ENCODE measurements at regions not wholly inside any gene's neighbourhood (a gene's known extent, or its start where the extent isn't known, plus 50 kb on each side); places are given as distances from the start of the nearest gene placed in this dataset.

GRCh38 chr4:34880246-34880645 is 1364.1 kb downstream of the ARAP2 start:
- no peak for TF ChIP-seq ESRRG (CRISPR knock-in tag; IDR thresholded peaks at IDR 0.05)
- no peak for TF ChIP-seq CREB5 (CRISPR knock-in tag; IDR thresholded peaks at IDR 0.05; ENCODE audit: low read depth)
- no peak for TF ChIP-seq BACH2 (CRISPR knock-in tag; IDR thresholded peaks at IDR 0.05; ENCODE audit: borderline replicate concordance)
- no peak for TF ChIP-seq RARB (CRISPR knock-in tag; IDR thresholded peaks at IDR 0.05)
- TF ChIP-seq ZC3H10 (CRISPR knock-in tag; IDR thresholded peaks at IDR 0.05), result no peak
- no peak for TF ChIP-seq GLIS3 (CRISPR knock-in tag; IDR thresholded peaks at IDR 0.05)
- no peak for TF ChIP-seq ARNTL (CRISPR knock-in tag; IDR thresholded peaks at IDR 0.05; ENCODE audit: borderline replicate concordance, low read depth)
- ATAC-seq, result no peak

GRCh38 chr4:34891892-34892291 is 1352.4 kb downstream of the ARAP2 start:
- TF ChIP-seq ZFP30 (CRISPR knock-in tag; IDR thresholded peaks at IDR 0.05), result no peak
- ATAC-seq, result no peak

GRCh38 chr4:34893382-34893781 is 1350.9 kb downstream of the ARAP2 start:
- TF ChIP-seq PATZ1 (CRISPR knock-in tag; IDR thresholded peaks at IDR 0.05; ENCODE audit: borderline replicate concordance) (no peak), ZFP3 (CRISPR knock-in tag; IDR thresholded peaks at IDR 0.05) (no peak), ISL1 (CRISPR knock-in tag; IDR thresholded peaks at IDR 0.05) (no peak), ARNTL (CRISPR knock-in tag; IDR thresholded peaks at IDR 0.05; ENCODE audit: borderline replicate concordance, low read depth) (no peak)
- no peak for ATAC-seq

- no peak for TF ChIP-seq POU6F1 (CRISPR knock-in tag; IDR thresholded peaks at IDR 0.05; ENCODE audit: borderline replicate concordance, low read depth)
- no peak for TF ChIP-seq PATZ1 (CRISPR knock-in tag; IDR thresholded peaks at IDR 0.05; ENCODE audit: borderline replicate concordance)
- TF ChIP-seq ZC3H10 (CRISPR knock-in tag; IDR thresholded peaks at IDR 0.05), result no peak
- no peak for TF ChIP-seq CREB5 (CRISPR knock-in tag; IDR thresholded peaks at IDR 0.05; ENCODE audit: low read depth)
- TF ChIP-seq ESRRG (CRISPR knock-in tag; IDR thresholded peaks at IDR 0.05), result no peak
- no peak for TF ChIP-seq ZFP3 (CRISPR knock-in tag; IDR thresholded peaks at IDR 0.05)
- ATAC-seq, result no peak
These were observed 1324.3 kb downstream of the ARAP2 start for GRCh38 chr4:34920032-34920431.

- no peak for ATAC-seq
- TF ChIP-seq ZNF8 (CRISPR knock-in tag; IDR thresholded peaks at IDR 0.05) (no peak), ZFP30 (CRISPR knock-in tag; IDR thresholded peaks at IDR 0.05) (no peak), PATZ1 (CRISPR knock-in tag; IDR thresholded peaks at IDR 0.05; ENCODE audit: borderline replicate concordance) (no peak), ISL1 (CRISPR knock-in tag; IDR thresholded peaks at IDR 0.05) (no peak), ZFP3 (CRISPR knock-in tag; IDR thresholded peaks at IDR 0.05) (no peak), OSR1 (CRISPR knock-in tag; IDR thresholded peaks at IDR 0.05) (no peak), CSRNP3 (CRISPR knock-in tag; IDR thresholded peaks at IDR 0.05) (no peak), TOX (CRISPR knock-in tag; IDR thresholded peaks at IDR 0.05; ENCODE audit: borderline replicate concordance) (no peak), PPARA (CRISPR knock-in tag; IDR thresholded peaks at IDR 0.05; ENCODE audit: borderline replicate concordance) (no peak), ESRRG (CRISPR knock-in tag; IDR thresholded peaks at IDR 0.05) (no peak), ZNF70 (CRISPR knock-in tag; IDR thresholded peaks at IDR 0.05) (no peak), GLIS3 (CRISPR knock-in tag; IDR thresholded peaks at IDR 0.05) (no peak), BACH2 (CRISPR knock-in tag; IDR thresholded peaks at IDR 0.05; ENCODE audit: borderline replicate concordance) (no peak), TSHZ2 (CRISPR knock-in tag; IDR thresholded peaks at IDR 0.05) (no peak)
These were observed 1322.9 kb downstream of the ARAP2 start for GRCh38 chr4:34921391-34921790.

All from SK-N-SH treated with all-trans-retinoic acid at 6 μM for 48 hours (cell line).